ENCODE measurements at regions not wholly inside any gene's neighbourhood (a gene's known extent, or its start where the extent isn't known, plus 50 kb on each side); places are given as distances from the start of the nearest gene placed in this dataset.

DNA sequence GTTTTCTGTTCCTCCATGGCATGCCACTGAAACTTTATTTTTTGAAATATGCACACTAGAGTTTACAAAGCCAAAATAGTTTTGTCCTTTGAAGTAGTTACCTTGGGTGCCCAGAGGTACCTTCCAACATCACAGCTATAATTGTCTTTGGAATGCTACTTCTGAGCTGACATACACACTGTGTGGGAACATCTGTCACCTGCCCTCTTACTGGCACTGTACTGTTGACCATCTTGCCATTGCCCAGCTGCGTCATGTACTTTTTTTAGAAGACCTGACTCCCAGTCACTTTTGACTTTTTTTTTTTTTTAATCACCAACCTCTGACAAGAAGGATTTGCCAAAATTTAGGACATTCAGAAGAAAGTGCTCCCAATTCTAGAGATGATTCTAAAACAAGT, 200.5 kb upstream of the CXorf66 start:
- H3K4me3 ChIP-seq (ENCODE audit: low read depth, low read length, poor library complexity, severe bottlenecking), result no peak overlapping the region
- H3K36me3 ChIP-seq (ENCODE audit: insufficient read depth, low read length), result no peaks in the 10 kb centered on the region
- no peaks in the 10 kb centered on the region for H3K4me1 ChIP-seq (ENCODE audit: insufficient read depth, low read length, severe bottlenecking)
- no peaks in the 10 kb centered on the region for H4K20me1 ChIP-seq (ENCODE audit: insufficient read depth, low read length)
- H3F3A ChIP-seq (ENCODE audit: insufficient read depth, low read length), result no peaks in the 10 kb centered on the region
- H3K9me2 ChIP-seq (ENCODE audit: low read depth, low read length), result no peaks in the 10 kb centered on the region
- H3K27ac ChIP-seq (ENCODE audit: low read depth, low read length, poor library complexity, severe bottlenecking), result no peak overlapping the region
- no peak overlapping the region for H2AFZ ChIP-seq (ENCODE audit: low read length)
- H3K79me2 ChIP-seq (ENCODE audit: insufficient read depth, low read length), result no peaks in the 10 kb centered on the region
- H3K27me3 ChIP-seq (ENCODE audit: insufficient read depth, low read length), result no peaks in the 10 kb centered on the region
- H3K9me3 ChIP-seq (ENCODE audit: low read length), result no peaks in the 10 kb centered on the region
- no peak overlapping the region for H3K9ac ChIP-seq (ENCODE audit: low read length)
- no peak overlapping the region for H3K4me2 ChIP-seq (ENCODE audit: low read length)
- TF ChIP-seq, protein P1, sequence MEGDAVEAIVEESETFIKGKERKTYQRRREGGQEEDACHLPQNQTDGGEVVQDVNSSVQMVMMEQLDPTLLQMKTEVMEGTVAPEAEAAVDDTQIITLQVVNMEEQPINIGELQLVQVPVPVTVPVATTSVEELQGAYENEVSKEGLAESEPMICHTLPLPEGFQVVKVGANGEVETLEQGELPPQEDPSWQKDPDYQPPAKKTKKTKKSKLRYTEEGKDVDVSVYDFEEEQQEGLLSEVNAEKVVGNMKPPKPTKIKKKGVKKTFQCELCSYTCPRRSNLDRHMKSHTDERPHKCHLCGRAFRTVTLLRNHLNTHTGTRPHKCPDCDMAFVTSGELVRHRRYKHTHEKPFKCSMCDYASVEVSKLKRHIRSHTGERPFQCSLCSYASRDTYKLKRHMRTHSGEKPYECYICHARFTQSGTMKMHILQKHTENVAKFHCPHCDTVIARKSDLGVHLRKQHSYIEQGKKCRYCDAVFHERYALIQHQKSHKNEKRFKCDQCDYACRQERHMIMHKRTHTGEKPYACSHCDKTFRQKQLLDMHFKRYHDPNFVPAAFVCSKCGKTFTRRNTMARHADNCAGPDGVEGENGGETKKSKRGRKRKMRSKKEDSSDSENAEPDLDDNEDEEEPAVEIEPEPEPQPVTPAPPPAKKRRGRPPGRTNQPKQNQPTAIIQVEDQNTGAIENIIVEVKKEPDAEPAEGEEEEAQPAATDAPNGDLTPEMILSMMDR (IDR thresholded peaks at IDR 0.05; ENCODE audit: low read length), result no peak
- no peak for TF ChIP-seq EZH2 (IDR thresholded peaks at IDR 0.05; ENCODE audit: borderline replicate concordance, low read length)

DNA sequence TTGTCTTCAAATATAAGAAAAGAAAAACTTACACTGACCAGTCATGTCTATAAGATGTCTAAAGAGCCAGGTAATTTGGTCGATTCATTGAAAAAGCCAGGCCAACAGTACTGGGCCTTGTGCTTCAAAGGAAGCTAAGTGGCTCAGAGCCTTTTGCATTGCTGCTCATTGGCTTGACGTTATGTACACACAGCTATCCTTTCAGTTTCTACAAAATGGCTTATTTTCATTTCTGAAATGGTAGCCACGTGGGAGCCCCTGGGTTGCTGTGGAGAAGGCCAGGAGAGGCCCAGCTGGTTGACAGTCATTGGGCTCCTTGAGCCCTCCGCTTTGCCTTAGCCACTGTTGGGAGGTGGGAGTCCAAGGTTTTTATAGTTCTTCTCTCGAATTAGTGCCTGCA, 199.1 kb upstream of the CXorf66 start:
- H3K36me3 ChIP-seq (ENCODE audit: insufficient read depth, low read length), result no peaks in the 10 kb centered on the region
- no peaks in the 10 kb centered on the region for H3K79me2 ChIP-seq (ENCODE audit: insufficient read depth, low read length)
- no peak overlapping the region for H2AFZ ChIP-seq (ENCODE audit: low read length)
- TF ChIP-seq EZH2 (IDR thresholded peaks at IDR 0.05; ENCODE audit: borderline replicate concordance, low read length), result no peak
- TF ChIP-seq, protein P1 (IDR thresholded peaks at IDR 0.05; ENCODE audit: low read length), result no peak
- no peaks in the 10 kb centered on the region for H3K27me3 ChIP-seq (ENCODE audit: insufficient read depth, low read length)
- no peak overlapping the region for H3K4me2 ChIP-seq (ENCODE audit: low read length)
- H3K4me3 ChIP-seq (ENCODE audit: low read depth, low read length, poor library complexity, severe bottlenecking), result no peak overlapping the region
- no peaks in the 10 kb centered on the region for H3K9me2 ChIP-seq (ENCODE audit: low read depth, low read length)
- no peaks in the 10 kb centered on the region for H4K20me1 ChIP-seq (ENCODE audit: insufficient read depth, low read length)
- no peak overlapping the region for H3K27ac ChIP-seq (ENCODE audit: low read depth, low read length, poor library complexity, severe bottlenecking)
- H3F3A ChIP-seq (ENCODE audit: insufficient read depth, low read length), result no peaks in the 10 kb centered on the region
- no peak overlapping the region for H3K9ac ChIP-seq (ENCODE audit: low read length)
- H3K9me3 ChIP-seq (ENCODE audit: low read length), result no peaks in the 10 kb centered on the region
- no peaks in the 10 kb centered on the region for H3K4me1 ChIP-seq (ENCODE audit: insufficient read depth, low read length, severe bottlenecking)

DNA sequence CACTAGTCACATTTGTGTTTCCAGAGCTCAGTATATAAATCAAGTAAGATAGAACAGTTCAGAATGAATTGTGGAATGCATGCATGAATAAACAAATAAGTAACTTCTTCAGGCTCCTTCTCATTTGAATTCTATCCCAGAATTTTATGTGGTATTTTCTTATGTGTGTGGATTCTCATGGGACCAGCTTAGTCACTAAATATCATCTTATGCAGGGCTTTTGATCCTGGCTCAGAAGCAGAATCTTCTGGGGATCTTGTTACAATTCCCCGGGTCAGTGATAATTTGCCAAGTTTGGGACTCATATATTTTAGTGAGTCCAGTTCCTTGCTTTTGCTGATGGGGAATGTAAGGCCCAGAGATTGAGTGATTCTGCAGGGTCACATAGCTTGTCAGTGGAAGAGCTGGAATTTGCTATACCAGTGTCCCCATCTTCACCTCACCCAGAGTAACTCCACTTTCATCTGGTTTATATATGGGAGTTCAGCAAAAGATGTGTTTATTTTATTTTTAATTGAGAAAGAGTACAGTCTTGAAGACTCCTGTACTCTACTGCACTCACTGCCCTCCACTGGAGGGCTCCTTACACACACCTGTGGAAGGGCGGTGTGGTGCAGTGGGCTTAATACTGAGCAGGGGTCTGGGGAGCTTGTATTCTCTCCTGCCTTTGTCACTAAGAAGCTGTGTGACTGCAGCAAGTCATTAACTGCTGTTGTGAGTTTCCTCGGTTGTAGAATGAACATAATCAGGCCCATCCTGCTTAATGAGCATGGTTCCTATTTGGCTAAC, 198.2 kb upstream of the CXorf66 start:
- Histone ChIP-seq H2AFZ (ENCODE audit: low read length) (no peak overlapping the region), H4K20me1 (ENCODE audit: insufficient read depth, low read length) (no peaks in the 10 kb centered on the region), H3K4me3 (ENCODE audit: low read depth, low read length, poor library complexity, severe bottlenecking) (no peak overlapping the region), H3K79me2 (ENCODE audit: insufficient read depth, low read length) (no peaks in the 10 kb centered on the region), H3K9me2 (ENCODE audit: low read depth, low read length) (no peaks in the 10 kb centered on the region), H3K27me3 (ENCODE audit: insufficient read depth, low read length) (no peaks in the 10 kb centered on the region), H3K4me2 (ENCODE audit: low read length) (no peak overlapping the region), H3K27ac (ENCODE audit: low read depth, low read length, poor library complexity, severe bottlenecking) (no peak overlapping the region), H3K36me3 (ENCODE audit: insufficient read depth, low read length) (no peaks in the 10 kb centered on the region), H3K9ac (ENCODE audit: low read length) (no peak overlapping the region), H3K4me1 (ENCODE audit: insufficient read depth, low read length, severe bottlenecking) (no peaks in the 10 kb centered on the region), H3K9me3 (ENCODE audit: low read length) (no peaks in the 10 kb centered on the region), H3F3A (ENCODE audit: insufficient read depth, low read length) (no peaks in the 10 kb centered on the region)
- TF ChIP-seq, protein P1 (IDR thresholded peaks at IDR 0.05; ENCODE audit: low read length), result no peak
- TF ChIP-seq EZH2 (IDR thresholded peaks at IDR 0.05; ENCODE audit: borderline replicate concordance, low read length), result no peak
